GM12873 (cell line): ENCODE measurements at regions not wholly inside any gene's neighbourhood (a gene's known extent, or its start where the extent isn't known, plus 50 kb on each side); places are given as distances from the start of the nearest gene placed in this dataset.

Experiments used
- CTCF ChIP-seq: IDR thresholded peaks from 2 replicates; pipeline ENCODE4 v1.5.1; 2012; ENCODE audit warnings: low read depth, mild to moderate bottlenecking, moderate library complexity, low read length, control low read depth; ENCODE audit not compliant: insufficient read depth; ENCODE audit errors: missing control alignments

GRCh38 chr6:49370518-49370917, 92.5 kb downstream of the MMUT start:
- no peak for TF ChIP-seq CTCF

DNA sequence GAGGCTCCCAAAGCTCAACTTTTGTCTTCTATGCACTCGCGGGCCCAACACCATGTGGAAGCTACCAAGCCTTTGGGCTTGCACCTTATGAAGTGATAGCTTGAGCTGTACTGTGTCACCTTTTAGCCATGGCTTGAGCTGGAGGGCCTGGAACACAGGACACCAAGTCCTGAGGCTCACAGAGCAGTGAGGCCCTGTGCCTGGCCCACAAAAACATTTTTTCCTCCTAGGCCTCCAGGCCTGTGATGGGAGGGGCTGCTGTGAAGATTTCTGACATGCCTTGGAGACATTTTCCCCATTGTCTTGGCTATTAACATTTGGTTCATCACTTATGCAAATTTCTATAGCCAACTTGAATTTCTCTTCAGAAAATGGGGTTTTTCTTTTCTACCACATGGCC, 96.5 kb downstream of the MMUT start:
- no peak for TF ChIP-seq CTCF

GRCh38 chr6:49348561-49348960, 114.5 kb downstream of the MMUT start:
- no peak for TF ChIP-seq CTCF

- no peak for TF ChIP-seq CTCF
Observed at GRCh38 chr6:49342410-49342809, 120.6 kb downstream of the MMUT start.

GRCh38 chr6:49341869-49342268, 121.2 kb downstream of the MMUT start:
- TF ChIP-seq CTCF = no peak

DNA sequence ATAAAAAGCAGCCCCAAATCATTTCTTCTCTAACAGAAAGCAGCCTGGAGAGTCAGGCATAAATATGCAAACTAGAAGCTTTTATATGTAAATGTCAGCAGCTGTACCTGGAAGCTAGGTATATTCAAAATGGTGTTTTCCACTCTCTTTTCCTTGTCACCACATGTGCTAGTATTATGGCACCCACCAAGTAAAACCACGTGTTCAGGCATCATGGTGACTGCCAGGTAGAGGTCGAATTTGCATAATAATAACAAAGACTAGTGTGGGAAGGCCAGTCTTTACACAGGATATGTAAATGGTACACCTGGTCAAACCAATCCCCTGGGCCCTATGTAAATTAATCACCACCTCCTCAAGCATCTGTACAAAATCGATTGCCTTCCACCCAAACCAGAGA, 124.0 kb downstream of the MMUT start:
- TF ChIP-seq CTCF = no peak

DNA sequence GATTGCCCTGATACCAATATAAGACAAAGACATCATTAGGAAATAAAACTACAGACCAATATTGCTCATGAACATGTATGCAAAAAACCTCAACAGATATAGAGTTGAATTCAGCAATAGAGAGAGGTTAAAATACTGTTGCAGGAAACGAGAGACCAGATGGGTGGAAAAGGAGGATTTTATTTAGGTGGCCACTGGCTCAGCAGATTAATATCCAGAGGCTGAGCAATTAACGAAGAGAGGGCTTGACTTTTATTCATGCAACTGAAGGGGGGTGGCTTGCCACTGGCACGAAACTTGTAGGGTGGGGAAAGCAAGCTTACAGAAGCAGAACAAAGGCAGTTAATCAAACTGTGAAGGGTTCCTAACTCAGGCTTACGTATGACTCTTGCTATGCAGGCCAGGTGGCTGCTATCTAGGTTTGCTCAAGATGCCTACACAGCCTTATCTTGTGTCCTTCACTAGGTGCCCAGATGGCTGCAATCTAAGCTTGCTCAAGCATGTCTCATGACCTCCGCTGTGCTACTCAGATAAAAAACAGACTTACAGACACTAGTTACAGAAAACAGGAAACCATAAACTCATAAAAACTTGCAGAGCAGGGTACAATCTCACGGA, 126.4 kb downstream of the MMUT start:
- TF ChIP-seq CTCF = no peak
